Heart left ventricle (tissue), 13 donors: ENCODE measurements at regions not wholly inside any gene's neighbourhood (a gene's known extent, or its start where the extent isn't known, plus 50 kb on each side); places are given as distances from the start of the nearest gene placed in this dataset.

Source experiments
- CTCF ChIP-seq, 12 donors: fragments of 200-600 bp; sonication (generic) in 4 of 12; IDR thresholded peaks; one replicate each; pipeline versions ENCODE4 v1.5.0 to v1.8.0; 2018 to 2022; ENCODE audit warnings: antibody characterized with exemption in 12 of 12, mild to moderate bottlenecking in 5 of 12
- POLR2A ChIP-seq, 2 donors: fragments of 450-650 bp; IDR thresholded peaks; one replicate each; pipeline ENCODE4 v1.6.1; 2017; ENCODE audit warnings: antibody characterized with exemption in 2 of 2, mild to moderate bottlenecking in 2 of 2, moderate library complexity in 2 of 2
- donor health status: ischemic (EF 13 %, LVEDD 7.1; RV severe dilation, severe dysfunction).
- donor health status: DM: no; HTN: yes; CAD: no.
- donor health status: DM: no; HTN: no; CAD: no.
- donor health status: ischemic (EF 25% LVEDD 6.9; RV normal size, moderate dysfunction).
- donor health status: ischemic (EF 25% LVEDD 5.7; RV mildly dilated, moderate dysfunction).
- donor health status: ischemic (EF 35%, LVEDD 5.7; RV mildly dilated, moderate dysfunction).
- donor health status: nonischemic (EF 11% LVEDD 7.7; RV severe dilation, severe dysfunction).
- donor health status: DM: yes; HTN: yes; CAD: no.
- donor health status: PGD.
- donor health status: ischemic (EF 29% LVEDD 5.4; RV normal size, mild dysfunction).
- donor health status: nonischemic (EF 23%, LVEDD 6.1; RV moderate dilation, normal function).

GRCh38 chr2:122391726-122392125 is 636.3 kb downstream of the TSN start:
- TF ChIP-seq CTCF (IDR thresholded peaks at IDR 0.05) (no peak), POLR2A (IDR thresholded peaks at IDR 0.05) (no peak)
